IMR-90 (cell line): ENCODE measurements at regions not wholly inside any gene's neighbourhood (a gene's known extent, or its start where the extent isn't known, plus 50 kb on each side); places are given as distances from the start of the nearest gene placed in this dataset.

Source experiments
- ATAC-seq: fragments of 200-7000 bp; cut with Tn5 transposase; 2 replicates; pipeline ENCODE4 v1.9.1; 2020; ENCODE audit warnings: low read depth, mild to moderate bottlenecking, moderate library complexity
- BruUV-seq: library from RNA; stranded (reverse); fragments of 400-500 nt; replicated peaks from 2 replicates; lab custom pipeline; 2021; lab: Mats Ljungman, UMichigan
- CTCF ChIA-PET: fragments of 300-600 bp; formaldehyde crosslinking; extraction: SDS; loops from one replicate; lab custom pipeline; 2021; ENCODE audit warnings: antibody characterized with exemption; lab: Yijun Ruan, JAX
- POLR2A ChIA-PET: fragments of 300-600 bp; sonication (Branson Sonifier 250); formaldehyde crosslinking; loops from one replicate; lab custom pipeline; 2022; ENCODE audit warnings: antibody characterized with exemption; ENCODE audit not compliant: unreplicated experiment; lab: Charles Lee
- DNase-seq: peaks from one replicate; pipeline ENCODE4 v3.0.0; 2013
- H2AFZ ChIP-seq: replicated peaks from 2 replicates; pipeline ENCODE3; 2013; ENCODE audit warnings: low read length, mild to moderate bottlenecking; ENCODE audit not compliant: poor library complexity
- H2AK5ac ChIP-seq: 2 replicates; pipeline ENCODE4 v1.6.1; 2013; ENCODE audit warnings: low read depth, low read length, inconsistent platforms
- H2AK9ac ChIP-seq: replicated peaks from 2 replicates; pipeline ENCODE3; 2013; ENCODE audit warnings: mild to moderate bottlenecking, low read depth, low read length, moderate library complexity; ENCODE audit not compliant: poor library complexity
- H2BK120ac ChIP-seq: 2 replicates; pipeline ENCODE4 v1.6.1; 2013; ENCODE audit warnings: low read depth, low read length, inconsistent platforms
- H2BK15ac ChIP-seq: 3 replicates; pipeline ENCODE4 v1.6.1; 2013; ENCODE audit warnings: low read depth, low read length, inconsistent platforms
- H2BK20ac ChIP-seq: 2 replicates; pipeline ENCODE4 v1.6.1; 2013; ENCODE audit warnings: low read depth, mild to moderate bottlenecking, inconsistent platforms, low read length, moderate library complexity
- H2BK5ac ChIP-seq: 2 replicates; pipeline ENCODE4 v1.6.1; 2013; ENCODE audit warnings: mild to moderate bottlenecking, low read depth, low read length, inconsistent platforms; ENCODE audit not compliant: poor library complexity, severe bottlenecking
- H3K14ac ChIP-seq: replicated peaks from 2 replicates; pipeline ENCODE4 v1.6.1; 2013; ENCODE audit warnings: low read depth, low read length, inconsistent platforms
- H3K18ac ChIP-seq: 2 replicates; pipeline ENCODE4 v1.6.1; 2013; ENCODE audit warnings: low read depth, low read length, control low read depth
- H3K23ac ChIP-seq: 2 replicates; pipeline ENCODE4 v1.6.1; 2013; ENCODE audit warnings: low read depth, low read length, inconsistent platforms
- H3K27ac ChIP-seq: 2 replicates; pipeline ENCODE4 v1.5.1; 2013; ENCODE audit warnings: mild to moderate bottlenecking, control low read depth, low read length; ENCODE audit not compliant: insufficient read depth
- H3K27me3 ChIP-seq: 2 replicates; pipeline ENCODE4 v1.6.1; 2013; ENCODE audit warnings: low read length; ENCODE audit not compliant: control insufficient read depth, insufficient read depth
- H3K36me3 ChIP-seq: 2 replicates; pipeline ENCODE4 v1.6.1; 2013; ENCODE audit warnings: low read length, mixed read lengths; ENCODE audit not compliant: control insufficient read depth, insufficient read depth
- H3K4ac ChIP-seq: 2 replicates; pipeline ENCODE4 v1.6.1; 2013; ENCODE audit warnings: low read depth, low read length, inconsistent platforms
- H3K4me1 ChIP-seq: 2 replicates; pipeline ENCODE4 v1.6.1; 2013; ENCODE audit warnings: low read length, mixed read lengths; ENCODE audit not compliant: control insufficient read depth, insufficient read depth
- H3K4me2 ChIP-seq: 2 replicates; pipeline ENCODE4 v1.6.1; 2013; ENCODE audit warnings: low read depth, mild to moderate bottlenecking, control low read depth, low read length, moderate library complexity
- H3K4me3 ChIP-seq: 2 replicates; pipeline ENCODE4 v1.5.1; 2013; ENCODE audit warnings: low read depth, mild to moderate bottlenecking, control low read depth, low read length, moderate library complexity; ENCODE audit not compliant: insufficient read depth
- H3K56ac ChIP-seq: 2 replicates; pipeline ENCODE4 v1.6.1; 2013; ENCODE audit warnings: low read length, inconsistent platforms; ENCODE audit not compliant: insufficient read depth; ENCODE audit errors: extremely low read depth
- H3K79me1 ChIP-seq, 2 experiments: 2 replicates each; pipeline ENCODE4 v1.6.1; 2013; ENCODE audit warnings: low read length in 2 of 2, inconsistent platforms in 1 of 2, low read depth in 1 of 2
- H3K9ac ChIP-seq: 2 replicates; pipeline ENCODE4 v1.6.1; 2013; ENCODE audit warnings: low read depth, low read length, control low read depth
- H3K9me1 ChIP-seq: 2 replicates; pipeline ENCODE4 v1.6.1; 2013; ENCODE audit warnings: low read length, inconsistent platforms; ENCODE audit not compliant: insufficient read depth
- H3K9me3 ChIP-seq: 2 replicates; pipeline ENCODE4 v1.6.1; 2013; ENCODE audit warnings: low read length; ENCODE audit not compliant: control insufficient read depth, insufficient read depth
- H4K20me1 ChIP-seq: 2 replicates; pipeline ENCODE4 v1.6.1; 2013; ENCODE audit warnings: low read length, inconsistent platforms; ENCODE audit not compliant: insufficient read depth
- H4K5ac ChIP-seq: 2 replicates; pipeline ENCODE4 v1.6.1; 2013; ENCODE audit warnings: mild to moderate bottlenecking, low read depth, low read length, control low read depth
- H4K8ac ChIP-seq, 2 experiments: 2 replicates each; pipeline ENCODE4 v1.6.1; 2013; ENCODE audit warnings: low read depth in 2 of 2, low read length in 2 of 2, control low read depth in 1 of 2, inconsistent platforms in 1 of 2
- H4K91ac ChIP-seq: 2 replicates; pipeline ENCODE4 v1.6.1; 2013; ENCODE audit warnings: low read depth, low read length, inconsistent platforms; ENCODE audit not compliant: insufficient read depth
- CEBPB ChIP-seq: IDR thresholded peaks from 2 replicates; pipeline ENCODE4 v1.6.1; 2012; ENCODE audit warnings: low read depth, low read length, improper control_type of control experiment
- MAFK ChIP-seq: IDR thresholded peaks from 2 replicates; pipeline ENCODE4 v1.6.1; 2012; ENCODE audit warnings: low read depth, low read length, improper control_type of control experiment
- NFE2L2 ChIP-seq: fragments of 150-350 bp; IDR thresholded peaks from 2 replicates; pipeline ENCODE4 v1.6.1; 2016; ENCODE audit warnings: low read depth, mild to moderate bottlenecking, low read length
- POLR2A ChIP-seq: IDR thresholded peaks from 2 replicates; pipeline ENCODE4 v1.6.1; 2012; ENCODE audit warnings: mild to moderate bottlenecking, low read depth, low read length
- RCOR1 ChIP-seq: IDR thresholded peaks from 2 replicates; pipeline ENCODE4 v1.6.1; 2012; ENCODE audit warnings: mild to moderate bottlenecking, low read length, improper control_type of control experiment; ENCODE audit not compliant: insufficient replicate concordance
- RFX5 ChIP-seq: IDR thresholded peaks from 2 replicates; pipeline ENCODE4 v1.8.0; 2012; ENCODE audit warnings: low read depth, mild to moderate bottlenecking, low read length, moderate library complexity
- WGBS, 2 experiments: methylation state at CpG; one replicate each; pipeline versions ENCODE4 v1.1.5 to v1.1.7; 2013; ENCODE audit warnings: missing lambda C conversion rate in 2 of 2; ENCODE audit not compliant: insufficient read length in 1 of 2; ENCODE audit errors: extremely low coverage in 2 of 2; 5-methylcytosine and 5-hydroxymethylcytosine counted together
- dilution Hi-C: fragments of 300-500 bp; cut with HindIII; formaldehyde crosslinking; loops from one replicate; pipeline ENCODE4 v1.14.3; 2018; ENCODE audit warnings: low sequenced_read_pairs; ENCODE audit not compliant: unreplicated experiment
- in situ Hi-C: fragments of 300-500 bp; cut with MboI; formaldehyde crosslinking; loops from 3 replicates; pipeline ENCODE4 v1.14.3; 2019; ENCODE audit warnings: low sequenced_read_pairs, inconsistent platforms, mixed read lengths
- intact Hi-C: fragments of 100-400 bp; cut with micrococcal nuclease; formaldehyde crosslinking; loops from 2 replicates; pipeline ENCODE4 v1.10.0; 2022

GRCh38 chr2:136250131-136250530 lies 132.2 kb upstream of the CXCR4 start:
- Histone ChIP-seq H3K79me1 (no peaks in the 10 kb centered on the region), H4K20me1 (no peaks in the 10 kb centered on the region), H2AK5ac (no peak overlapping the region), H4K8ac (no peak overlapping the region), H3K4ac (no peak overlapping the region), H3K14ac (no peak overlapping the region), H2AFZ (no peak overlapping the region), H3K27me3 (no peaks in the 10 kb centered on the region), H3K18ac (no peak overlapping the region), H3K9me3 (no peaks in the 10 kb centered on the region), H3K4me1 (no peaks in the 10 kb centered on the region), H3K4me3 (no peak overlapping the region), H2BK5ac (no peak overlapping the region), H4K91ac (no peak overlapping the region), H2BK15ac (no peak overlapping the region), H3K9me1 (no peaks in the 10 kb centered on the region), H2BK120ac (no peak overlapping the region), H4K5ac (no peak overlapping the region), H3K27ac (no peak overlapping the region), H3K23ac (no peak overlapping the region), H2AK9ac (no peak overlapping the region), H2BK20ac (no peak overlapping the region), H3K56ac (no peak overlapping the region), H3K36me3 (no peaks in the 10 kb centered on the region), H3K9ac (no peak overlapping the region), H3K4me2 (no peak overlapping the region)
- dilution Hi-C loops (no loop called here), in situ Hi-C loops (no loop called here), intact Hi-C loops (no loop called here)
- BruUV-seq = no TSS peak
- DNase-seq = no peak
- POLR2A ChIA-PET = no interaction called here
- TF ChIP-seq RFX5 (no peak), MAFK (no peak), RCOR1 (no peak), CEBPB (no peak), NFE2L2 (no peak), POLR2A (no peak)
- no peak for ATAC-seq
- CTCF ChIA-PET = no interaction called here
- 80% methylated on average over 1 of the region's 3 CpGs; no CpG with 5 or more reads in 1 of the 2 experiments for WGBS, 2 experiments
